Dermis microvascular lymphatic vessel endothelial cell (primary cell): ENCODE measurements at regions not wholly inside any gene's neighbourhood (a gene's known extent, or its start where the extent isn't known, plus 50 kb on each side); places are given as distances from the start of the nearest gene placed in this dataset.

Experiments used
- DNase-seq, 2 donors: peaks; one replicate each; pipeline versions ENCODE4 v3.0.0 to v3.0.0-alpha.2; 2010; ENCODE audit warnings: low read depth in 2 of 2

DNA sequence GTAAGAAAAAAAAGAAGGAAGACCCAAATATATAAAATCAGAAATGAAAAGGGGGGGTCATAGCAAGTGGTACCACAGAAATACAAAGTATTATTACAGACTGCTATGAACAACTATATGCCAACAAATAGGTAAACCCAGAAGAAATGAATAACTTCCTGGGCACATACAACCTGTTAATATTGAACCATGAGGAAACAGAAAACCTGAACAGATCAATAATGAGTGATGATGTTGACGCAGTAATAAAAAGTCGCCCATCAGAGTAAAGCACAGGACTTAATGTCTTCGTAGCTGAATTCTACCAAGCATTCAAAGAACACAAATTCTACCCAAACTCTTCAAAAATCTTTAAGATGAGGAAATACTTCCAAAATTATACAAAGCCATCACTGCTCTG lies 921.6 kb upstream of the SEMA6D start:
- DNase-seq: no peak

DNA sequence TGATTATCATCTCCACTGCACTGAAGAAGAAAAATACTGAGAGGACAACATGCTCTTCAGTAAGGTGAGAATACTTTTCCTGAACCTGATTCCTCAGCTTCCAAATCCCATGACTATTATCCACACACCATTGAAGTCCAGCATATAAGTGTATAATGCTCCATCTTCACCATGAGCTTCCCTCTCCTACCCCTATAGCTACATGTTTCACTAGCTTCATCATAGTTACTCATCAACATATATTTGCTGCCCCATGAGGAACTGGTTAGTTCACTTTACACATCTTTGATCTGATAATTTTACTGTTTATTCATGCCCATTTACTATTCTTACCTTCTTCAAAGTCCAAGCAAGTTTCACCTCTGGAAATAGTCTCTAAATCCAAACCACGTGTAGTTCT lies 908.5 kb upstream of the SEMA6D start:
- DNase-seq: no peak

DNA sequence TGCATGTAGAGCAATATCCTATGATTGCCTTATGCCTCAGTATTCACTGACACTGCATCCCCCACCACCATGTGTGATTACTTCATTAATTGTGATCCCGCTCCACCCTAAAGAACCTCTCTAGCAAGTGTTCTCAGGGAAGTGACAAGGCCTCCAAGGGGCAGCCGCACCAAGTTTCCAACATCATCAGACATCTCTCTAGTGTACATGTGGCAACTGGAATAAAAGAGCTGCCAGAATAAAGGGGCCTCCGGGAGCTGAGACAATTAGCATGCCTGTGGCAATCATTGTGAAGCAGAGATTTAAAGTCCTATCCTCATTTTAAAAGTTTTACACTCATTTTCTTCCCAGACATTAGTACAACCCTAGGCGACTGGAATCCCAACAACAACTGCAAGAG lies 902.1 kb upstream of the SEMA6D start:
- DNase-seq: no peak

GRCh38 chr15:46815765-46816164 lies 901.5 kb upstream of the SEMA6D start:
- DNase-seq: no peak

- DNase-seq: no peak
Observed at GRCh38 chr15:46848704-46849103, 868.6 kb upstream of the SEMA6D start.

- DNase-seq: no peak
Observed at GRCh38 chr15:46853600-46853999, 863.7 kb upstream of the SEMA6D start.

DNA sequence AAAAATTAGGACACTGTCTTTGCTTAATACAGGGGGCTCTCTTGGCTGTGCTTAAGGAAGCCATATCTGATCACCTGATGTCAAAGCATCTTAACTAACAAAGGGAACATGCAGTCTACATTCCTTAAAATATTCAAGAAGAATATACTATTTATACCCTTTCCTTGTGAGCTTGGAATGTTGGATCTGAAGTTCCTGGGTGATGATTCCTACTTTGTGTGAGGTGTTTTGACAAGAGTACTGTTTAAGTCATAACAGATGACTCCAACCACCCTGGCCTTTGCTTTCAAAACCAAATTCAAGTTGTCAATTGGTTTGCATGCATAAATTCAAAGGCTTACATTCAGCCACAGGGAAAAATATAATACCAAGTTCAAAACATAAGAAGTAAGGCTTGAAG lies 862.7 kb upstream of the SEMA6D start:
- no peak for DNase-seq

- DNase-seq: no peak
Observed at GRCh38 chr15:46855388-46855787, 861.9 kb upstream of the SEMA6D start.

GRCh38 chr15:46856839-46857502 lies 860.3 kb upstream of the SEMA6D start:
- no peak for DNase-seq

GRCh38 chr15:46858150-46858549 lies 859.2 kb upstream of the SEMA6D start:
- no peak for DNase-seq

GRCh38 chr15:46861796-46862195 lies 855.5 kb upstream of the SEMA6D start:
- no peak for DNase-seq

DNA sequence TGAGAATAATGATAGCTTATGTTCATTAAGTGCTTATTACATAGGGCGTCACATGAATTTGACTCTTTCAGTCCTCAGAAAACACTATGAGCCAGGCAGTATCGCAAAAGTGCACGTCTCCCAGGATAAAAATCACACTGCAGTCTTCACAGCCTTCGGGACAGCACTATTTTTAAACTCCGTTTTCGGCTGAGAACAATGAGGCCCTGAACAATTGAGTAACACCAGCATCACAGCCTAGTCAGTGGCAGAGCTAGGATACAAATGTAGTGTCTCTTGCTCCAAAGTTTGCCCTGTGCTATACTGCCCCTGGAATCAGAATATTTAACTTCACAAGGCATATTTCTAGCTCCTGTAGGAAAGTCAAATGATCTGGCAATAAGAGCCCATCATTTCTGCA lies 852.1 kb upstream of the SEMA6D start:
- DNase-seq: no peak

DNA sequence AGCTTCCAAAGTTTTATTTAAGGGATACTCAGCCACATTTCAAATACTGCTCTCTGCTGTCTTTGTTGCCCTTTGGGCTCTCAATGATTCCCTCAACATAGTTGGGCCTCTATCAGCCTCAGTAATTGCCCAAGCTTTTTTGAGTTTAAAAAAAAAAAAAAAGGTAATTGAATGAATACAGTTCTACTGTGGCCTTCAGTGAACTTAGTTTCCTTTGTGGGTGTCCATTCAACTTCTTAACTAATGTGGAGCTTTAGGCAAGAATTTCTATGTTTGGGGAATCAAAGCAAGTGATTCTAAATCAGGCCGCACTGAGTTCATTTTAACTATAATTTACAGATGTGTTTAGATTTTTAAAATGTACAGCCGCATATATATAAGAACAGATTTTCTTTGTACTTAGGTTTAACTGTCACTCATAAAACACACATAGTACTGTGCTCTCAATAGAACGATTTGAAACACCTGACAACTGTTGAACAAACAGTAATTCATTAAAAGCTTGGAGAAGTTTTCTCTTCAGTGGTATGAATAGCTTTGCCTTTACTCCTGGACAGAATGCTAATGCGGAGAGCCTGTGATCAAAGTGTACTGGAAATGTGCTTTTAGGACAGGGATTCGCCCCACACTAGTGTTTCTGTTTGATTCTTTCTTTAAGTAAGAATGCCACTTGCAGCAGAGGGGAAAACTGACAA lies 844.9 kb upstream of the SEMA6D start:
- DNase-seq: no peak

GRCh38 chr15:46872981-46873330 lies 844.3 kb upstream of the SEMA6D start:
- no peak for DNase-seq

- no peak for DNase-seq
Observed at GRCh38 chr15:46879032-46879770, 838.1 kb upstream of the SEMA6D start.

DNA sequence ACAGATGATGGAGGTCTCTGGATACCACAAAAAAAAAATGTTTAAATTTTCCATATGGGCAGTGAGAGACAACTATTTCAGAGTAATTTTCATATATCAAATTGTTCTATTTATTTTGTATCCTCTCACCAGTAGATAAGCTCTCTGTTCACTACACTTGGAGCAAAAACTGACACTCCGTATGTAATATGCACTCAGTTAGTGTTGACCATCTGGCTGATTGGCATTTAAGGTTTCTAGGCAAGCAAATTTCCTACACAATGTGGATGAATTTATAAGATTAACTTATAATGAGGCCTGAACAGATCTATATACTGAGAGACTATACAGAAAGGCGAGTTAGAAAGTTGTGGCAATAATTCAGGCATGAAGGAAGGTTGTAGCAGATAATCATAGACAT lies 836.5 kb upstream of the SEMA6D start:
- DNase-seq: no peak

GRCh38 chr15:46892621-46893160 lies 824.6 kb upstream of the SEMA6D start:
- no peak for DNase-seq

GRCh38 chr15:46894644-46895043 lies 822.7 kb upstream of the SEMA6D start:
- no peak for DNase-seq

DNA sequence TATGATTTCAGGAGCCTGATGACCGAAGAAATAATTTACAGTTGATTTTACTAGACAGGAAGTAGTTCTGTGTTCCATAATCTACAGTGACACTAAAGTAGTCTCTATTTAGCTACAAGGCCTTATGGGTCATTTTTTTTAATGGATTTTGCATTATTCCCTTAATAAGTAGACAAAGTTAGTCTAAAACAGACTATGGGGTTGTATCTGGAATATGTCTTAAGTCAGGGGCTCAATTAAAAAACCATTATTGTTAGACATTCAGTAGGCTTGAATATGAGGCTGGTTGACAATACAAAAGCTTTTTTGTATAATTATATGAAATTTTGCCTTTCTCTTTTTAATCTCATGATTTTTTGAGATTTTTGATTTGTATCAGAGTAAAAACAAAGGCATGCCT lies 820.0 kb upstream of the SEMA6D start:
- no peak for DNase-seq

DNA sequence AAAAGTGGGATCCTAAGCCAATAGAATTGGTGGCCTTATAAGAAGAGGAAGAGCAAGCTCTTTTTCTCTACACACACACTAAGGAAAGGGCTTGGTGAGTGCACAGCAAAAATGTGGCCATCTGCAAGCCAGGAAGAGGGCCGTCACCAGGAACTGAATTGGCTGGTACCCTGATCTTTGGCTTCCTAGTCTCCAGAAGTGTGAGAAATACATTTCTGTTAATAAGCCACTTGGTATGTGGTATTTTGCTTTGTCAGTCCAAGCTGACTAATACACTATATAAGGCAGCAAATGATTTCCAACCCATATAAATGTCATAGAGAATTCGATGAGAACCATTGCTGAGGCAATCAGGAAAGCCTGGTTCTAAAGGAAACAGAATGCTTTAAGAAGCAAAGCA lies 816.3 kb upstream of the SEMA6D start:
- DNase-seq: no peak

DNA sequence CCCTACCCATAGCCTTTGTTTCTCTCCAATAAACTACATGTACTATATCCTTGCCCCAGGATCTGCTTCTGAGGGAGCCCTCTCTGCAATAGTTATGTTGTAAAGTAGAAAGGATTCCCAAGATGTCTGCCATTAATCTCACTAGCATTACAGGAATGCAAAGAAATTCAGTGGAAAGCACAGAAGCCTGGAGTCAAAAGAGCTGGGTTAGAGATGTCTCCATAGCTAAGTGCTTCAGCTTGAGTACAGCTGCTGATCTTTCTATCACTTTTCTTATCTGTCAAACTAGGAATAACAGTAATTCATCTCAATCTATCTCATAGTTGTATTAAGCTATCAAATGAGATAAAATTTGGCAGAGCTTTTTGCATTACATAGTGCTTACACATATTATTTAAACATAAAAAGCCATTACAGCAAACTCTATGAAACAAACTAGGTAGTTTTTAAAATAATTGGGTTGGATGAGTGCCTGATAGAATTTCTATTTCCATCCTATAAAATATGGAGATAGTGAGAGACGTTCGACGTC lies 799.5 kb upstream of the SEMA6D start:
- no peak for DNase-seq

DNA sequence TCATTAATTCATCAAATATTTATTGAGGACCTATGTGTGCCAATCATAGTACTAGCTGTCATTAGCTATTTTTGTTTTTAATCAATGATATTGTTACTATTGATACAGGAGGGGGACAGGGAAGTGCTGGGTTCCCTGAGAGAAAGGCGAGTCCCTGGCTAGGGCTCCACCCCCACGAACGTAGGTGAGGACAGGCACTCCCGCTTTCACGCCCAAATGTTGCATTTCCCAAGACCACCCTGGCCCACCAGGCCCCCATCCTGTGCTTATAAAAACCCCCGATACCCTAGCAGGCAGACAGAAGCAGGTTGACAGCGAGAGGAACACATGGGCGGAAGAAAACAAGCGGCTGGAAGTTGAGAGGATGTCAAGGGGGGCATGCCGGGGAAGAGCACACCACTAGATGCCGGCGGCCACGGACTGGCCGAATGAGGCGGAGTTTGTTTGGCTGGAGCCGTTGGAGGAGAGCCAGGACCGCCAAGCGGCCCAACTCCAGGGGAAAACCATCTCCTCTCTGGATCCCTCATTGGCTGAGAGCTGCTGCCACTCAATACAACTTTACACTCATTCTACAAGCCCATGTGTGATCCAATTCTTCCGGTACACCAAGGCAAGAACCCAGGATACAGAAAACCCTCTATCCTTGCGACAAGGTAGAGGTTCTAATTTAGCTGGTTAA lies 798.7 kb upstream of the SEMA6D start:
- DNase-seq: no peak
